ENCODE measurements at regions not wholly inside any gene's neighbourhood (a gene's known extent, or its start where the extent isn't known, plus 50 kb on each side); places are given as distances from the start of the nearest gene placed in this dataset.

DNA sequence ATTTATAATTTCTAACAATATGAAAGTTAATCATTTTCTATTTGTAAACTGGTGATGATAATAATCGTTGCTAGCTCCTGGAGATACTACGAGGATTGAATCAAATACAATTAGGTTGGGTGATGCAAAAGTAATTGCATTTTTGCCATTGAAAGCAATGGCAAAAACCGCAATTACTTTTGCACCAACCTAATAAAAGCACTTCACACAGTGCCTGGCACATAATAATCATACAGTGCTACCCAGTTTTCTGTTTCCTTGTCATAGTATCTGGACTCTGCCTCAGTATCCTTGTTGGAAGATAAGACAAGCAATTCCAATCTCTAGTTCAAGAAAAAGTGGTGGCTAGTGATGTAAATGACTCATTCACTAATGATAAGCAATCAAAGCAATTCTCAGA is 176.8 kb upstream of the TRPC5 start:
- Histone ChIP-seq H3K9me3 (ENCODE audit: control insufficient read depth in 4 of 4, insufficient read depth in 3 of 4, low read length in 3 of 4) (no peaks in the 10 kb centered on the region), H3K36me3 (ENCODE audit: control insufficient read depth in 4 of 4, insufficient read depth in 4 of 4, low read length in 4 of 4) (no peaks in the 10 kb centered on the region), H3K9ac (ENCODE audit: insufficient read depth in 1 of 2, low read length in 2 of 2) (no peak overlapping the region), H3K4me1 (ENCODE audit: control insufficient read depth in 5 of 5, insufficient read depth in 5 of 5, low read length in 5 of 5) (no peaks in the 10 kb centered on the region), H3K4me3 (no peak overlapping the region), H3K27ac (ENCODE audit: low read depth in 1 of 2, low read length in 1 of 2) (no peak overlapping the region), H3K27me3 (ENCODE audit: control insufficient read depth in 3 of 3, insufficient read depth in 3 of 3, low read length in 2 of 3) (peaks cover 0 to 32% (median 6%) of the 10 kb centered on the region in 3 donors)
- WGBS, 2 donors: 48 to 77% methylated on average over 3 of the region's 3 CpGs
- TF ChIP-seq, protein P1, sequence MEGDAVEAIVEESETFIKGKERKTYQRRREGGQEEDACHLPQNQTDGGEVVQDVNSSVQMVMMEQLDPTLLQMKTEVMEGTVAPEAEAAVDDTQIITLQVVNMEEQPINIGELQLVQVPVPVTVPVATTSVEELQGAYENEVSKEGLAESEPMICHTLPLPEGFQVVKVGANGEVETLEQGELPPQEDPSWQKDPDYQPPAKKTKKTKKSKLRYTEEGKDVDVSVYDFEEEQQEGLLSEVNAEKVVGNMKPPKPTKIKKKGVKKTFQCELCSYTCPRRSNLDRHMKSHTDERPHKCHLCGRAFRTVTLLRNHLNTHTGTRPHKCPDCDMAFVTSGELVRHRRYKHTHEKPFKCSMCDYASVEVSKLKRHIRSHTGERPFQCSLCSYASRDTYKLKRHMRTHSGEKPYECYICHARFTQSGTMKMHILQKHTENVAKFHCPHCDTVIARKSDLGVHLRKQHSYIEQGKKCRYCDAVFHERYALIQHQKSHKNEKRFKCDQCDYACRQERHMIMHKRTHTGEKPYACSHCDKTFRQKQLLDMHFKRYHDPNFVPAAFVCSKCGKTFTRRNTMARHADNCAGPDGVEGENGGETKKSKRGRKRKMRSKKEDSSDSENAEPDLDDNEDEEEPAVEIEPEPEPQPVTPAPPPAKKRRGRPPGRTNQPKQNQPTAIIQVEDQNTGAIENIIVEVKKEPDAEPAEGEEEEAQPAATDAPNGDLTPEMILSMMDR (IDR thresholded peaks at IDR 0.05; ENCODE audit: control extremely low read depth, extremely low read depth): no peak
- no peak for DNase-seq
- no peak for ATAC-seq (ENCODE audit: insufficient read depth, low FRiP score)

DNA sequence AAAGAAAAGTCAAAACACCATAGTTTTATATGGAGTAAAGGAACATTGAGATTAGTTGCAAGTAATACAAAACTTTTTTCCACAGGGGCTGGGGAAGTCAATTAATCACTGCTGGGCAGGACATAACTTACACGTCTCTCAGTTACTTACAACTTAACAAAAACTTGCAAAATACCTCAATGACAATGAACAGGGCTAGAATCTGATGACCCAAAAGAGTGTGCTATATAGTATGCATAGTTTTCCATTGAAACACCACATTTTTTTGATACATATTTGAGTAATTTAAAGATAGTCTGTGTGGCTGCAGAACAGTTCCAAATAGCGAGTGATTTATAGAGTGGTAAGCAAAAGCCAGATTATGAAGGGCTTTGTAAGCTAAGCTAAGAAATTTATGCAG is 172.3 kb upstream of the TRPC5 start:
- Histone ChIP-seq H3K9me3 (ENCODE audit: control insufficient read depth in 4 of 4, insufficient read depth in 3 of 4, low read length in 3 of 4) (no peaks in the 10 kb centered on the region), H3K27me3 (ENCODE audit: control insufficient read depth in 3 of 3, insufficient read depth in 3 of 3, low read length in 2 of 3) (peaks cover 0 to 42% (median 15%) of the 10 kb centered on the region in 3 donors), H3K4me1 (ENCODE audit: control insufficient read depth in 5 of 5, insufficient read depth in 5 of 5, low read length in 5 of 5) (no peaks in the 10 kb centered on the region), H3K4me3 (no peak overlapping the region), H3K9ac (ENCODE audit: insufficient read depth in 1 of 2, low read length in 2 of 2) (no peak overlapping the region), H3K27ac (ENCODE audit: low read depth in 1 of 2, low read length in 1 of 2) (no peak overlapping the region), H3K36me3 (ENCODE audit: control insufficient read depth in 4 of 4, insufficient read depth in 4 of 4, low read length in 4 of 4) (no peaks in the 10 kb centered on the region)
- ATAC-seq (ENCODE audit: insufficient read depth, low FRiP score): no peak
- WGBS, 2 donors: 66 to 80% methylated on average over 2 of the region's 2 CpGs
- DNase-seq: no peak
- TF ChIP-seq, protein P1 (IDR thresholded peaks at IDR 0.05; ENCODE audit: control extremely low read depth, extremely low read depth): no peak

DNA sequence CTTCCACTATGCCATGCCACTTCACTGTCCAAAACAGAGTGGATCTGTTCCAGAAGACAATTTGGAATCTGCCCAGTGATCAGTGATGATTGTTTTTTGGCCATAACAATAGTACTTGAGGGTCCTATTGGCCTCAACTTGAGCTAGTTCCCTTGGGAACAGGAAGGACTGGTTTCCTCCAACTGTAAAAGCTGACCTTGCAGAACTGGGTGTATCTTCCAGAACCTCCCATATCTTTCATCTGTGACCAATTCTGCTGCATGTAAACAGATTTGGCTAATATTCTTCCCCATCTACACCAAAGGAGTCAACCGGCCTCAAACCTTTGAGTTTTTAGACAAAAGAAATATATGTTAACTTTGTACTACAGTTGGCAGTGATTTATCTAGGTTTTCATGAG is 165.1 kb upstream of the TRPC5 start:
- Histone ChIP-seq H3K4me1 (ENCODE audit: control insufficient read depth in 5 of 5, insufficient read depth in 5 of 5, low read length in 5 of 5) (no peaks in the 10 kb centered on the region), H3K27me3 (ENCODE audit: control insufficient read depth in 3 of 3, insufficient read depth in 3 of 3, low read length in 2 of 3) (peaks cover 0 to 9% (median 7%) of the 10 kb centered on the region in 3 donors), H3K36me3 (ENCODE audit: control insufficient read depth in 4 of 4, insufficient read depth in 4 of 4, low read length in 4 of 4) (no peaks in the 10 kb centered on the region), H3K27ac (ENCODE audit: low read depth in 1 of 2, low read length in 1 of 2) (no peak overlapping the region), H3K9me3 (ENCODE audit: control insufficient read depth in 4 of 4, insufficient read depth in 3 of 4, low read length in 3 of 4) (peaks cover 0 to 8% (median 0%) of the 10 kb centered on the region in 4 donors), H3K4me3 (no peak overlapping the region), H3K9ac (ENCODE audit: insufficient read depth in 1 of 2, low read length in 2 of 2) (no peak overlapping the region)
- WGBS, 2 donors: 91 to 94% methylated on average over 1 of the region's 1 CpG
- ATAC-seq (ENCODE audit: insufficient read depth, low FRiP score) (no peak), DNase-seq (no peak)
- TF ChIP-seq, protein P1 (IDR thresholded peaks at IDR 0.05; ENCODE audit: control extremely low read depth, extremely low read depth): no peak

- Histone ChIP-seq H3K4me1 (ENCODE audit: control insufficient read depth in 5 of 5, insufficient read depth in 5 of 5, low read length in 5 of 5) (no peaks in the 10 kb centered on the region), H3K36me3 (ENCODE audit: control insufficient read depth in 4 of 4, insufficient read depth in 4 of 4, low read length in 4 of 4) (no peaks in the 10 kb centered on the region), H3K9ac (ENCODE audit: insufficient read depth in 1 of 2, low read length in 2 of 2) (no peak overlapping the region), H3K9me3 (ENCODE audit: control insufficient read depth in 4 of 4, insufficient read depth in 3 of 4, low read length in 3 of 4) (no peaks in the 10 kb centered on the region), H3K27me3 (ENCODE audit: control insufficient read depth in 3 of 3, insufficient read depth in 3 of 3, low read length in 2 of 3) (peaks cover 0 to 19% (median 0%) of the 10 kb centered on the region in 3 donors), H3K4me3 (no peak overlapping the region), H3K27ac (ENCODE audit: low read depth in 1 of 2, low read length in 1 of 2) (no peak overlapping the region)
- DNase-seq (peak in 1 of 3 donors; percentile 1), ATAC-seq (ENCODE audit: insufficient read depth, low FRiP score) (no peak)
- TF ChIP-seq, protein P1 (IDR thresholded peaks at IDR 0.05; ENCODE audit: control extremely low read depth, extremely low read depth): no peak
Observed at GRCh38 chrX:112235547-112235946, 153.0 kb upstream of the TRPC5 start.
